ENCODE measurements at regions not wholly inside any gene's neighbourhood (a gene's known extent, or its start where the extent isn't known, plus 50 kb on each side); places are given as distances from the start of the nearest gene placed in this dataset.

DNA sequence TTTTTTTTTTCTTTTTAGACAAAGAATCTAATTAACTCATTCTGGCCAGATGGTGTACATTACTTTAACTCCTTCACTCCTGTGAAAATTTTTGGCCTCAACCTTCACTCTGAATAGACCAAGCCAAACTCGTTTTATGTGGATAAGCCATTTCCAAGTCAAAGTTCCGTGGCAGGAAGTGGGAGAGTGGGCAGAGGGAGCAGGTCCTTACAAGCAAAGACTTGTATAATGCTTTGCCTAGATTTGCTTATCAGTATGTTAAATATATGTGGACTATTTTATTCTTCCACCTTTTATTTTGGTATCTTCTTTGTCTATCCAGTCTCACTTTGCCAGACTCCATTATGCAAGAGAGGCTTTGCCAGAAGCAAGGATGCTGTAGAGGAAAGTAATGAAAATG lies 178.1 kb upstream of the TNP1 start:
- TF ChIP-seq FOXP2 (optimal IDR thresholded peaks at IDR 0.05; ENCODE audit: control extremely low read depth, extremely low read length, insufficient read depth) (no peak), POLR2AphosphoS5 (IDR thresholded peaks at IDR 0.05; ENCODE audit: borderline replicate concordance, low read depth, low read length) (no peak), EZH2 (IDR thresholded peaks at IDR 0.05) (no peak)

All from SK-N-MC (cell line).